ENCODE measurements at regions not wholly inside any gene's neighbourhood (a gene's known extent, or its start where the extent isn't known, plus 50 kb on each side); places are given as distances from the start of the nearest gene placed in this dataset.

DNA sequence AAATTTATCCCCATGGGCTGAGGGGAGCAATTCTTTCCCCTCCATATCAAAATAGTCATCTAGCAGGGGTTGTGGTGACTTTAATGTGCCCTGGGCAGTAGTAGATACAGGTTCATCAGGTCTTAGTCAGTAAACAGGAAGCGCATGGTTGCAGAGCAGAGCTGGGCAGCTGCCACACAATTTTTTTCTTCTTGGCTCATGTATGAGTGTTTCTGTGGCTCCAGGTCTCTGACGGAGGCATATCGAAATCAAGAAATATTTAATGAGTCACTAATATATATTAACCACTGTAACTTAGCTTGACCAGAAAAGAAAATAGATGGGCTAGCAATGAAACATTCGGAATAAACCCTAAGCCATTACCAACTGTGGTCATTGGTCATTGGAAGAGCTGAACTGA lies 68.4 kb upstream of the UBL3 start:
- TF ChIP-seq, protein P1, sequence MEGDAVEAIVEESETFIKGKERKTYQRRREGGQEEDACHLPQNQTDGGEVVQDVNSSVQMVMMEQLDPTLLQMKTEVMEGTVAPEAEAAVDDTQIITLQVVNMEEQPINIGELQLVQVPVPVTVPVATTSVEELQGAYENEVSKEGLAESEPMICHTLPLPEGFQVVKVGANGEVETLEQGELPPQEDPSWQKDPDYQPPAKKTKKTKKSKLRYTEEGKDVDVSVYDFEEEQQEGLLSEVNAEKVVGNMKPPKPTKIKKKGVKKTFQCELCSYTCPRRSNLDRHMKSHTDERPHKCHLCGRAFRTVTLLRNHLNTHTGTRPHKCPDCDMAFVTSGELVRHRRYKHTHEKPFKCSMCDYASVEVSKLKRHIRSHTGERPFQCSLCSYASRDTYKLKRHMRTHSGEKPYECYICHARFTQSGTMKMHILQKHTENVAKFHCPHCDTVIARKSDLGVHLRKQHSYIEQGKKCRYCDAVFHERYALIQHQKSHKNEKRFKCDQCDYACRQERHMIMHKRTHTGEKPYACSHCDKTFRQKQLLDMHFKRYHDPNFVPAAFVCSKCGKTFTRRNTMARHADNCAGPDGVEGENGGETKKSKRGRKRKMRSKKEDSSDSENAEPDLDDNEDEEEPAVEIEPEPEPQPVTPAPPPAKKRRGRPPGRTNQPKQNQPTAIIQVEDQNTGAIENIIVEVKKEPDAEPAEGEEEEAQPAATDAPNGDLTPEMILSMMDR (IDR thresholded peaks at IDR 0.05; ENCODE audit: insufficient read depth, low read depth, low read length), result no peak
- TF ChIP-seq EZH2 (IDR thresholded peaks at IDR 0.05; ENCODE audit: insufficient read depth, low read length), result no peak

All from astrocyte (in vitro differentiated cells and primary cell).